Thyroid gland (tissue), 4 donors: ENCODE measurements at regions not wholly inside any gene's neighbourhood (a gene's known extent, or its start where the extent isn't known, plus 50 kb on each side); places are given as distances from the start of the nearest gene placed in this dataset.

Experiments
- DNase-seq, 2 donors: peaks; one replicate each; pipeline ENCODE4 v3.0.0-alpha.2; 2019
- H3K27ac ChIP-seq, 3 donors: fragments of 200-600 bp; sonication (generic); 1 replicate in 2 of 3; 2 replicates in 1 of 3; pipeline ENCODE4 v1.5.1; 2016 to 2019; ENCODE audit warnings: mild to moderate bottlenecking in 1 of 3, moderate library complexity in 1 of 3
- H3K27me3 ChIP-seq: fragments of 200-600 bp; sonication (generic); one replicate; pipeline ENCODE4 v1.5.1; 2019
- H3K36me3 ChIP-seq, 2 donors: fragments of 200-600 bp; sonication (generic); one replicate each; pipeline ENCODE4 v1.5.1; 2016 to 2019
- H3K4me1 ChIP-seq, 2 donors: fragments of 200-600 bp; sonication (generic); one replicate each; pipeline ENCODE4 v1.5.1; 2017 to 2019
- H3K4me3 ChIP-seq, 3 donors: fragments of 200-600 bp; sonication (generic); replicated peaks in 1 of 3; 1 replicate in 2 of 3; 2 replicates in 1 of 3; pipeline ENCODE4 v1.5.1; 2016; ENCODE audit warnings: mild to moderate bottlenecking in 1 of 3
- H3K9me3 ChIP-seq: fragments of 200-600 bp; sonication (generic); one replicate; pipeline ENCODE4 v1.5.1; 2017
- CTCF ChIP-seq, 6 experiments: fragments of 200-600 bp in 3 of 6; fragments of 450-650 bp in 3 of 6; sonication (generic) in 3 of 6; IDR thresholded peaks; one replicate each; pipeline ENCODE4 v1.5.1; 2016 to 2019; ENCODE audit warnings: antibody characterized with exemption in 6 of 6, mild to moderate bottlenecking in 2 of 6, inconsistent platforms in 1 of 6, moderate library complexity in 1 of 6
- POLR2A ChIP-seq, 2 donors: fragments of 450-650 bp; IDR thresholded peaks; one replicate each; pipeline ENCODE4 v1.6.1; 2017; ENCODE audit warnings: antibody characterized with exemption in 2 of 2, mild to moderate bottlenecking in 2 of 2, moderate library complexity in 1 of 2
- WGBS, 2 donors: methylation state at CpG; one replicate each; pipeline ENCODE4 v1.1.5; 2017; 5-methylcytosine and 5-hydroxymethylcytosine counted together
- intact Hi-C: fragments of 100-400 bp; cut with DNase I; formaldehyde crosslinking; loops from one replicate; pipeline ENCODE4 v1.15.1; 2023

- WGBS, 2 donors = 57 to 60% methylated on average over 7 of the region's 7 CpGs
- intact Hi-C loops = loop anchor here (10.0 kb wide), 1 partner anchor 337 kb away; no protein-coding TSS in a partner anchor
- H3K36me3 ChIP-seq = no peaks in the 10 kb centered on the region
- H3K4me1 ChIP-seq = no peaks in the 10 kb centered on the region
- H3K9me3 ChIP-seq = no peaks in the 10 kb centered on the region
- H3K27ac ChIP-seq = no peak overlapping the region
- no peak for DNase-seq
- H3K4me3 ChIP-seq = no peak overlapping the region
- TF ChIP-seq CTCF (IDR thresholded peaks at IDR 0.05) (no peak), POLR2A (IDR thresholded peaks at IDR 0.05) (no peak)
- H3K27me3 ChIP-seq = no peaks in the 10 kb centered on the region
Measured at GRCh38 chr9:131798246-131798645, 58.4 kb upstream of the RAPGEF1 start.

GRCh38 chr9:131794393-131794792, 54.5 kb upstream of the RAPGEF1 start:
- Histone ChIP-seq H3K27ac (no peak overlapping the region), H3K9me3 (no peaks in the 10 kb centered on the region), H3K4me3 (no peak overlapping the region), H3K4me1 (no peaks in the 10 kb centered on the region), H3K27me3 (no peaks in the 10 kb centered on the region), H3K36me3 (no peaks in the 10 kb centered on the region)
- 56 to 64% methylated on average over 15 of the region's 15 CpGs for WGBS, 2 donors
- TF ChIP-seq CTCF (IDR thresholded peaks at IDR 0.05) = no peak
- TF ChIP-seq POLR2A (IDR thresholded peaks at IDR 0.05) = no peak
- intact Hi-C loops = loop anchor here (10.0 kb wide), 1 partner anchor 340 kb away; no protein-coding TSS in a partner anchor
- no peak for DNase-seq

- Histone ChIP-seq H3K4me1 (no peaks in the 10 kb centered on the region), H3K27me3 (no peaks in the 10 kb centered on the region), H3K9me3 (no peaks in the 10 kb centered on the region), H3K36me3 (no peaks in the 10 kb centered on the region), H3K4me3 (no peak overlapping the region), H3K27ac (no peak overlapping the region)
- intact Hi-C loops = loop anchor here (10.0 kb wide), 1 partner anchor 343 kb away; no protein-coding TSS in a partner anchor
- TF ChIP-seq CTCF (IDR thresholded peaks at IDR 0.05) = no peak
- no peak for TF ChIP-seq POLR2A (IDR thresholded peaks at IDR 0.05)
- 77 to 80% methylated on average over 13 to 15 of the region's 23 CpGs for WGBS, 2 donors
- DNase-seq = no peak
Measured at GRCh38 chr9:131791542-131792254, 51.8 kb upstream of the RAPGEF1 start.
